BE2C (cell line): ENCODE measurements at regions not wholly inside any gene's neighbourhood (a gene's known extent, or its start where the extent isn't known, plus 50 kb on each side); places are given as distances from the start of the nearest gene placed in this dataset.

ENCODE experiments used
- DNase-seq: peaks from one replicate; pipeline ENCODE4 v3.0.0-alpha.2; 2020
- H3K27me3 ChIP-seq: fragments of 250-450 bp; sonication (Bioruptor Pico); 2 replicates; pipeline ENCODE4 v1.5.1; 2020; ENCODE audit warnings: mild to moderate bottlenecking
- H3K36me3 ChIP-seq: fragments of 250-450 bp; sonication (Bioruptor Pico); 2 replicates; pipeline ENCODE4 v1.5.1; 2020; ENCODE audit warnings: mild to moderate bottlenecking
- H3K4me1 ChIP-seq: fragments of 250-450 bp; sonication (Bioruptor Pico); 2 replicates; pipeline ENCODE4 v1.5.1; 2020
- H3K4me3 ChIP-seq: 2 replicates; pipeline ENCODE4 v1.5.1; 2011; ENCODE audit warnings: low read depth, low read length
- H3K9me3 ChIP-seq: fragments of 250-450 bp; sonication (Bioruptor Pico); 2 replicates; pipeline ENCODE4 v1.5.1; 2020
- TF ChIP-seq, protein P1 (sequence below): IDR thresholded peaks from 2 replicates; pipeline ENCODE4 v1.5.1; 2012; ENCODE audit warnings: mild to moderate bottlenecking, low read depth, low read length

DNA sequence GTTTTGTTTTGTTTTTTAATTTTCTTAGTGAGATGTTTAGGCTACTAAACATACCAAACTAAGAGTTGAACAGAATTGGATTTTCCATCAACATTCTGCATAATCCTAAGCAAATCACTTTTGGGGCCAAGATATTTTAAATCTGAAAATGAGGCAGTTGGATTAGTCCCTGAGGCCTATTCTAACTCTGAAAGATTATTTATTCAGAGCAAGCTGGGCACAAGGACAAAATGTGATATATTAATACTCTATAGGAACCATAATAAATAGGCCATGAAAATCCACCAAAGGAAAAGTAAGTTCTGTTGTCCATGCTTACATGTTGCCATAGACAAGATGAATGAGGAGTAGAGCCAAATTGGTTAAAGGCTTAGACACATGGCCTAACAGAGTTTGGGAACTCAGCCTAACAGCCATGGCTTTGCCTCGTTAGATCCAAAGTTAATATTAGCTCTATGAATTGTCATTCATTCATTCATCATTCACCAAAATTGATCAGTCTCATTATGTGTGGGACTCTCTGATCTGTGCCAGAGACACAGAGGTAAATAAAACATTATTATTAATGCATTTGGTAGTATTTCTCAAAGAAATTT lies 183.5 kb downstream of the SCG2 start:
- TF ChIP-seq, protein P1, sequence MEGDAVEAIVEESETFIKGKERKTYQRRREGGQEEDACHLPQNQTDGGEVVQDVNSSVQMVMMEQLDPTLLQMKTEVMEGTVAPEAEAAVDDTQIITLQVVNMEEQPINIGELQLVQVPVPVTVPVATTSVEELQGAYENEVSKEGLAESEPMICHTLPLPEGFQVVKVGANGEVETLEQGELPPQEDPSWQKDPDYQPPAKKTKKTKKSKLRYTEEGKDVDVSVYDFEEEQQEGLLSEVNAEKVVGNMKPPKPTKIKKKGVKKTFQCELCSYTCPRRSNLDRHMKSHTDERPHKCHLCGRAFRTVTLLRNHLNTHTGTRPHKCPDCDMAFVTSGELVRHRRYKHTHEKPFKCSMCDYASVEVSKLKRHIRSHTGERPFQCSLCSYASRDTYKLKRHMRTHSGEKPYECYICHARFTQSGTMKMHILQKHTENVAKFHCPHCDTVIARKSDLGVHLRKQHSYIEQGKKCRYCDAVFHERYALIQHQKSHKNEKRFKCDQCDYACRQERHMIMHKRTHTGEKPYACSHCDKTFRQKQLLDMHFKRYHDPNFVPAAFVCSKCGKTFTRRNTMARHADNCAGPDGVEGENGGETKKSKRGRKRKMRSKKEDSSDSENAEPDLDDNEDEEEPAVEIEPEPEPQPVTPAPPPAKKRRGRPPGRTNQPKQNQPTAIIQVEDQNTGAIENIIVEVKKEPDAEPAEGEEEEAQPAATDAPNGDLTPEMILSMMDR, result no peak
- Histone ChIP-seq H3K27me3 (no peaks in the 10 kb centered on the region), H3K36me3 (no peaks in the 10 kb centered on the region), H3K9me3 (no peaks in the 10 kb centered on the region), H3K4me3 (no peak overlapping the region), H3K4me1 (no peaks in the 10 kb centered on the region)
- no peak for DNase-seq

DNA sequence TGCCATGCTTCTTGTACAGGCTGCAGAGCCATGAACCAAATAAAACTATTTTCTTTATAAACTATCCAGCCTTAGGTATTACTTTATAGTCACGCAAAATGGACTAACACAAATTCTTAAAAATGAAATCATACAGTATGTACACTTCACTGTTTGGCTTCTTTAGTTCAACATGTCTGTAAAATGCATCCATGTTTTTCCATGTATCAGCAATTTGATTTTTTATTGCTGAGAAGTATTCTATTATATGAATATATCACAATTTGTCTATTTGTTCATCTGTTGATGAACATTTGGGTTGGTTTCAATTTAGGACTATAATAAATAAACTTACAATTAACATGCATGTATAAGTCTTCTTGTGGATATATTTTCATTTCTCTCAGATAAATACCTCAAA lies 182.1 kb downstream of the SCG2 start:
- no peaks in the 10 kb centered on the region for H3K27me3 ChIP-seq
- H3K36me3 ChIP-seq, result no peaks in the 10 kb centered on the region
- H3K4me3 ChIP-seq, result no peak overlapping the region
- no peaks in the 10 kb centered on the region for H3K9me3 ChIP-seq
- DNase-seq, result no peak
- no peaks in the 10 kb centered on the region for H3K4me1 ChIP-seq
- TF ChIP-seq, protein P1, result no peak

DNA sequence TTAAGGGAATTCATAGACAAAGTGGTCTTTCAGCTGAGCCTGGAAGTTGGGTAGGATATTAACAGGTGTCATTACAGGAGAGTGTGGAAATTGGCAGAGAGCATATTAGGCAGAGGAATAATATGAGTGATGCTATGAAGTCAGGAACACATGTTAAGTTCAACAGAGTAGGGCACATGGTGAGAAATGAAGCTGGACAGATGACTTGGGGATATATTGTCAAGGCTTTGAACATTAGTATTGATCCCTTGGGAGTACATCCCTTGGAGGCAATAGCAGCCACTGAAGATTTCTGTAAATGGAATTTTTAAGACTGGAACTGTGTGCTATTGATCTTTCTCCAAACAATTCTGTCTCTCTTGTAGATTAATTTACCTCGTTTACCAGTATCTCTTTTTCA lies 170.7 kb downstream of the SCG2 start:
- Histone ChIP-seq H3K4me1 (no peaks in the 10 kb centered on the region), H3K4me3 (no peak overlapping the region), H3K27me3 (no peaks in the 10 kb centered on the region), H3K9me3 (no peaks in the 10 kb centered on the region), H3K36me3 (no peaks in the 10 kb centered on the region)
- TF ChIP-seq, protein P1, result no peak
- DNase-seq, result no peak

DNA sequence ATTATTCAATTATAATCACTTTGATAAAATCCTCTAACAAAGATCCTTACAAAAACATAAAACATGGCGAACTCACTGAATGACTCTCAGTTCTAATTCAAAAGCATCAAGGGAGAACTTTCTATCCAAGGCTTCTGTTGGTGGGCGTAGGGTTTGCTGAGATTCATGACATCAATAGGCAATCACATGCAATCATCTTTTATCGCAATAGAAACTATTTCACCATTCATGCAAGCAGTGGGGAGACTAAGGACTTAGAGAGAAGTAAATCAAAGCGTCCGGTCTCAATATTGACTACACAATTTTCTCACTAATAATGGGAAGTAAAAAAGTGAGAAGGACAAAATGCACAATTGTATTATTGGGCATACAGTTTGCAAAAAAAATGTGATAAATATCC lies 168.7 kb downstream of the SCG2 start:
- H3K9me3 ChIP-seq, result no peaks in the 10 kb centered on the region
- H3K4me1 ChIP-seq, result no peaks in the 10 kb centered on the region
- DNase-seq, result no peak
- TF ChIP-seq, protein P1, result no peak
- no peak overlapping the region for H3K4me3 ChIP-seq
- no peaks in the 10 kb centered on the region for H3K27me3 ChIP-seq
- H3K36me3 ChIP-seq, result no peaks in the 10 kb centered on the region

DNA sequence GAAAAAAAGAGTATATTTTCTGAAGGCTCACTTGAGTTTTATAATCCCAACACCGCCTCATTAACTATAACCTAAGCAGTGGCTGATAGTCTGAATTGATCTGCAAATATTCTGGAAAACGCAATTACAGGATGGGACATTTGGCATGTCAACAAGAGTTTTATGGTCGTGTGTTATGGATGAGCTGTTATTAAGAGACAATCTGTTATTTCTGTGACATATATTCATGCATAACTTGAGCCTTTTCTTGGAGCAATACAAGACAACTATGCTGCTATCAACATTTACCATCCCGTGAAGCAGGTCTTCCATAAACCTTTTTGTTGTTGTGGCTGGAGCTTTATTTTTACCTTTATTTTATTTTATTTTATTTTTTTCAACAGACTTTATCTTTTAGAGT lies 164.4 kb downstream of the SCG2 start:
- no peak for DNase-seq
- Histone ChIP-seq H3K9me3 (no peaks in the 10 kb centered on the region), H3K4me3 (no peak overlapping the region), H3K36me3 (no peaks in the 10 kb centered on the region), H3K4me1 (no peaks in the 10 kb centered on the region; the same call in 1 of the 2 replicates), H3K27me3 (no peaks in the 10 kb centered on the region)
- TF ChIP-seq, protein P1, result no peak

DNA sequence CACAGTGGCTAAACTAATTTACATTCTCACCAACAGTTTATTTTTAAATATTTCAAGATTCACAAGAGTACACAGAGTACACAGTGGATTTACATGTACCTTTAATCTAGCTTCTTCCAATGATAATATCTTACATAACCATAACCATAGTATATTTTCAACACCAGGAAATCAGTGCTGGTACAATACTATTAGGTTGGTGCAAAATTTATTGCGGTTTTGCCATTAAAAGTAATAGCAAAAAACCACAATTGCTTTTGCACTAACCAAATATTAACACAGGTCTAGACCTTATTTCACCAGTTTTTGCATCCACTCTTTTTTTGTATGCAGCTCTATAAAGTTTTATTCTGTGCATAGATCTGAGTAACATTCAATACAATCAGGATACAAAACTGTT lies 163.0 kb downstream of the SCG2 start:
- H3K9me3 ChIP-seq, result no peaks in the 10 kb centered on the region
- H3K36me3 ChIP-seq, result no peaks in the 10 kb centered on the region
- no peak overlapping the region for H3K4me3 ChIP-seq
- no peaks in the 10 kb centered on the region for H3K27me3 ChIP-seq
- H3K4me1 ChIP-seq, result no peaks in the 10 kb centered on the region; the same call in 1 of the 2 replicates
- TF ChIP-seq, protein P1, result no peak
- no peak for DNase-seq
